ENCODE measurements at regions not wholly inside any gene's neighbourhood (a gene's known extent, or its start where the extent isn't known, plus 50 kb on each side); places are given as distances from the start of the nearest gene placed in this dataset.

DNA sequence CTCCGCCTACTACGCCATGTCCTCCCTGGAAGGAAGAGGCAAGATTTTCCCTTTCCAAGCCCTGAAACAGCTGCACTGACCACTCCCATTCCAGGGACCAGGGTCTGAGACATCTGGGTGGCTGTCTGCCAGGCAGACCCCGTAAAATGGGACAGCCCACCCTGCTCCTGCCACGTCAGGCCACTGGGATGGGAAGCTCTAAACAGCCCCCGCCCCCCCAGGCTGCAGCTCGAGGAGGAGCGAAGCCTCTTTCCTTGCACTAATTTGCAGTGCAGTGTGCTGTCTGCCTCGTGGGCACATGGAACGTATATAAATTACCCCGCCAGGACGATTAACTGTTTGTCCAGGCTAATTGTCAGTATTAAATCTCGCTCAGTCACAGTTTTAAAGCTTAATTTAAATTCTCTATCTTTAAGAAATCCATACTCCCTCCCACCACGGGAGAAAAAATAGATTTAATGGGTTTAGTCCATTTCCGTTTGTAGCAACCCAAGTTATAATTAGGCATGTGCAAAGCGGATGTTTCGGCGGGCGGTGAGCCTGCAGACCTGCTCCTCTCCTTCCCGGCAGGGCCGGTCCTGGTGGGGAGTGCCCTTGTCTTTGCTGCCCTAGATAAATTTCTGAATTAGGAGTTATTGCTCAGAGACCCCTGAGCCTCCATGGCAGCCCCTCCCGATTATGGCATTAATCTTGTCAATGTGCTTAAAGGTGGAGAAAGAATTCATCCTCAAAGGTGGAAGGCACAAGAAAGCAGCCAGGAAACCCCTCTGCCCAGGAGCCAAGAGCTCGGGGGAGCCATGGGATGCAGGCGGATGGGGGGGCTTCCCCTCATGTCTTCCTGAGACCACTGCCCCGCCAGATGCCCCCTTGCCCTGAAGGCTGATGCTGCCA lies 268.0 kb upstream of the TNRC6C start:
- no peak for DNase-seq

DNA sequence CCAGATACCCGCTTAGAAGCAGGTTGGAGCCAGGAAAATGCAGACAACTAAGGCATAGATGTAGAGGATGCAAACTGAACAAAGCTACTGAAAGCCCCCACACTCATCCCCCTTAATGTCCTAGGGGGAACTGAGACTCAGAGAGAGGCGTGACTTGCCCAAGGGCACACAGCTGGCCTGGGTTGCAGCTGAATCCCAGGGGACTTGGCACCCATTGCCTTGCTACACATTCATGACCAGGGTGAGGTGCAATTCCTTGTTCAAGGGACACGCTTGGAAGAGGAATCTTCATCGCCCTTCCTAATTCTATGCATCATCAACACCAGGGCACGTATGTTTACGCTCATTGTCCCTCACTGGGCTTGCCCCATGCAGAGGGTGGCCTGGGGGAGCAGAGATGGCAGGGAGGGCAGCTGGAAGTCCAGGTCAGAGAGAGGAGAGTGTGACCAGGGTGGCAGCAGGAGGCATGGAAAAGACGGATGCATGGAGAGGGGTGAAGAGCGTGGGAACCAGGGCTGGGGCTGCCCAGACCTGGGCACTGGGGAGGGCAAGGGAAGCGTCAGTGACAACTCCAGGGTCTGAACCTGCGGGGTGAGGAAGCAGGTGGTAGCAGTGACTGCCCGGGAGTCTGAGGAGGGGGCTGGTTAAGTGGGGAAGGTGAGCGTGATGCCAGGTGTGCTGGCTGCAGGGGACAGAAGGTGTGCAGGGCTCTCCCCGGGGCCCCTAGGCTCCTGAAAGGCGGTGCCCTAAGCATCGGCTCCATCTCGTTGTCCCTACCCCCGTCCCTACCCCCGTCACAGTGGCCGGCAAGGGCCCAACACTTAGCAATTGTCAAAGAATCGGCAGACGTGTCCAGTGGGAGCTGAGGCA lies 267.1 kb upstream of the TNRC6C start:
- DNase-seq: no peak

DNA sequence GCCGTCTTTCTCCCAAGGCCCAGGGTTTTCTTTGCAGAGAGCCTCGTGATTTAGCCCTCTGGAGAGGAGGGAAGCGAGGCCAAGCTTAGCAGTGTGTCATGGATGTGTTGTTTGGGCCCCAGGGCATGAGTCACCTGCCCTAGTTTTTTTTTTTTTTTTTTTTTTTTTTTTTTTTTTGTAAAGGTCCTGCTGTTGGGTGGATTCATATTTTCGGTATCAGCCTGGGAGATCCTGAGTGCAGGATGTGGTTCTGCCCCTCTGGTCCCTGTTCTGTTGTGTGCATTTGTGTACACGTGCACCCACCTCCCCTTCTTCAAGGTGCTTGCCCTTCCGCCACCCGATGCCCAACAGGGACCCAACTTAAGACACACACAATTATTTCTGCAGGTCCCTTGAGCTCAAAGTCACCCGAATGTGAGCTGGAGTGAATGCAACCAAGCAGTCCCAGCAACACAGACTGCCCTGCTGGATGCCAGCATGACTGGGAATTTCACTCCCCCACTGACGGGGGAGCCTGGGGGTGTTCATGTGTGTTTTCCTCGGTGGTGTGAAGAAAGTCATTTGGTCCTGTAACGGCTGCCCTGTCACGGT lies 265.8 kb upstream of the TNRC6C start:
- DNase-seq: no peak

DNA sequence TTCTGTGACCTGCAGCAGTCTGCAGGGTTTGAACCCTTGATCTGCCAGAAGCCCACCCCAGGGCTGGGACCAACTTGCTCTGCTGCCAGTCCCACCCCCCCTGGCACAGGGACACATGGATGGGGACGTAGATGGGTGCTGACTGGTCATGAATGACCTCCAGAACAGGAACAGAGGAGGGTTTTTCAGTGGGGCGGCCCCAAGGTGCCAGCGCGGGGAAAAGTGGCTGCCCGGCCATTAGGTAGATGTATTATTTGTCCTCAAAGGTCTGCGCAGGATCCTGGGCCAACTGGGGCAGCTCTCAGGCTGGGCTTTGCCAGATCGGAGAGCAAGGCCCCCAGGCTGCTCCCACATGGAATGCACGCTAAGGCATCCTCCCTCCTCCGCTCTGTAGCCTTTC lies 265.2 kb upstream of the TNRC6C start:
- DNase-seq: no peak

- DNase-seq: no peak
Measured at GRCh38 chr17:77693776-77694175, 264.7 kb upstream of the TNRC6C start.

- DNase-seq: no peak
Measured at GRCh38 chr17:77694391-77695363, 263.8 kb upstream of the TNRC6C start.

- DNase-seq: no peak
Measured at GRCh38 chr17:77695386-77695785, 263.1 kb upstream of the TNRC6C start.

- DNase-seq: no peak
Measured at GRCh38 chr17:77696151-77696720, 262.3 kb upstream of the TNRC6C start.

- no peak for DNase-seq
Measured at GRCh38 chr17:77696721-77697460, 261.6 kb upstream of the TNRC6C start.

- DNase-seq: no peak
Measured at GRCh38 chr17:77697480-77698400, 260.8 kb upstream of the TNRC6C start.

DNA sequence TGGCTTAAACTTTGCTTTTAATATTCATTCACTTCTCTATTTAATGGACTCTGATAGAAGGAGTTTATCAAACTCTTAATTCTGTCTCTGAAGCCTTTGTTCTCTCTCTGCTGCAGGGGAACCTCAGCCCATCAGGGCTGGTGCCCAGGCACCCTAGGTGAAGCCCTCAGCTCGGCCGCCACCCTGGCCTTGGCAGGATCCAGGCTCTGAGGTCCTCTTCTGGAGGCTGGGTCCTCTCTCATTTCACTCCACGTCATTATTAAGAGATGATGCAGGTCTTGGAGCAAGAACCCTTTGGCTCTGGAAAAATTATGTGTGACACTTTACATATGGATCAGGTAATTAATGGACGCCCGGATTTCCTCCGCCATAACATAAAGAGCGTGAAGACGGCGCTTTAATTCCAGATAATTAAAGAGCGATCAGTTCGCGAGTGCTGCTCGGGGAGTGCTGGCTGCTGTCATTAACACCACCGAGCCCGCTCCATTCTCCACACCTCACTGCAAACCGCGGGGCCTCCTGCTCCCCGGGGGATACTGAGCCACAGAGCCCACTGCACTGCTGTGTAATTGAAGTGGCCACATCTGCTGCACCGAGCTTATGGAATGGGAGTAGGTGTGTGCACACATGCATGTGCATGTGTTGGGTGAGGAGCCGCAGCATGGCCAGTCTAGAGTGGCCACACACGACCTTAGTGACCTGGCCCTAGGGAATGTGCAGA lies 259.4 kb upstream of the TNRC6C start:
- DNase-seq: no peak

- no peak for DNase-seq
Measured at GRCh38 chr17:77700165-77700881, 258.2 kb upstream of the TNRC6C start.

- DNase-seq: no peak
Measured at GRCh38 chr17:77701996-77702395, 256.5 kb upstream of the TNRC6C start.

- no peak for DNase-seq
Measured at GRCh38 chr17:77704048-77704815, 254.3 kb upstream of the TNRC6C start.

GRCh38 chr17:77706938-77707337 lies 251.6 kb upstream of the TNRC6C start:
- DNase-seq: no peak

- DNase-seq: no peak
Measured at GRCh38 chr17:77707546-77707945, 251.0 kb upstream of the TNRC6C start.

GRCh38 chr17:77708049-77708448 lies 250.5 kb upstream of the TNRC6C start:
- DNase-seq: no peak

All from occipital lobe (tissue), 1 donor.